ENCODE measurements at regions not wholly inside any gene's neighbourhood (a gene's known extent, or its start where the extent isn't known, plus 50 kb on each side); places are given as distances from the start of the nearest gene placed in this dataset.

DNA sequence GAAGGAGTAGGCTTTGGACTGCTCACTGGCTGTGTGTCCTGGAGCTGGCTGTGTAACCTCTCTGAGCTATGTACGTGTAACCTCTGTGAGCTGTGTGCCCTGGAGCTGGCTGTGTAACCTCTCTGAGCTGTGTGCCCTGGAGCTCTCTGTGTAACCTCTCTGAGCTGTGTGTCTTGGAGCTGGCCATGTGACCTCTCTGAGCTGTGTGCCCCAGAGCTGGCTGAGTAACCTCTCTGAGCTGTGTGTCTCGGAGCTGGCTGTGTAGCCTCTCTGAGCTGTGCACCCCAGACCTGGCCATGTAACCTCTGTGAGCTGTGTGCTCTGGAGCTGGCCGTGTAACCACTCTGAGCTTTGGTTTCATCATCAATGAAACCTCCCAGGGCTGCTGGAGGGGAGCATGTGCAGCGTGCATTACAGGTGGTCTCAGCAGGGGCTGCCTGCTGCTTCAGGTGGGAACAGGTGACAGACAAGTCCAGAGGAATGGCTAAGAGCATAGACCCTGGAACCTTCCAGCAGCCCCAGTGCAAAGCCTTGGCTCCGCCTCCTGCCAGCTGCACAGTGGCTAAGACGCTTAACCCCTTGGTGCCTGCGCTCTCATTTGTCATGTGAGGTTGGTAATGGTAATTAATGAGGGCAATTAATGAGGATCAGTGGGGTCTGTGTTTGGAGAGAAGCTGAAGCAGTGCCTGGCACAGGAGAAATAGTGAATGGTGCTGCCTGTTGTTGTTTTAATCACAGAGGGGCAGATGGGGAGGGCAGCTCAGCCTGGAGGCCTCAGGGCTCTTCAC is 86.7 kb downstream of the KATNIP start:
- TF ChIP-seq, protein P1, sequence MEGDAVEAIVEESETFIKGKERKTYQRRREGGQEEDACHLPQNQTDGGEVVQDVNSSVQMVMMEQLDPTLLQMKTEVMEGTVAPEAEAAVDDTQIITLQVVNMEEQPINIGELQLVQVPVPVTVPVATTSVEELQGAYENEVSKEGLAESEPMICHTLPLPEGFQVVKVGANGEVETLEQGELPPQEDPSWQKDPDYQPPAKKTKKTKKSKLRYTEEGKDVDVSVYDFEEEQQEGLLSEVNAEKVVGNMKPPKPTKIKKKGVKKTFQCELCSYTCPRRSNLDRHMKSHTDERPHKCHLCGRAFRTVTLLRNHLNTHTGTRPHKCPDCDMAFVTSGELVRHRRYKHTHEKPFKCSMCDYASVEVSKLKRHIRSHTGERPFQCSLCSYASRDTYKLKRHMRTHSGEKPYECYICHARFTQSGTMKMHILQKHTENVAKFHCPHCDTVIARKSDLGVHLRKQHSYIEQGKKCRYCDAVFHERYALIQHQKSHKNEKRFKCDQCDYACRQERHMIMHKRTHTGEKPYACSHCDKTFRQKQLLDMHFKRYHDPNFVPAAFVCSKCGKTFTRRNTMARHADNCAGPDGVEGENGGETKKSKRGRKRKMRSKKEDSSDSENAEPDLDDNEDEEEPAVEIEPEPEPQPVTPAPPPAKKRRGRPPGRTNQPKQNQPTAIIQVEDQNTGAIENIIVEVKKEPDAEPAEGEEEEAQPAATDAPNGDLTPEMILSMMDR (IDR thresholded peaks at IDR 0.05), result no peak
- TF ChIP-seq ZNF232 (CRISPR knock-in tag; IDR thresholded peaks at IDR 0.05), result no peak

Measured in WTC11 (cell line).